ENCODE measurements at regions not wholly inside any gene's neighbourhood (a gene's known extent, or its start where the extent isn't known, plus 50 kb on each side); places are given as distances from the start of the nearest gene placed in this dataset.

DNA sequence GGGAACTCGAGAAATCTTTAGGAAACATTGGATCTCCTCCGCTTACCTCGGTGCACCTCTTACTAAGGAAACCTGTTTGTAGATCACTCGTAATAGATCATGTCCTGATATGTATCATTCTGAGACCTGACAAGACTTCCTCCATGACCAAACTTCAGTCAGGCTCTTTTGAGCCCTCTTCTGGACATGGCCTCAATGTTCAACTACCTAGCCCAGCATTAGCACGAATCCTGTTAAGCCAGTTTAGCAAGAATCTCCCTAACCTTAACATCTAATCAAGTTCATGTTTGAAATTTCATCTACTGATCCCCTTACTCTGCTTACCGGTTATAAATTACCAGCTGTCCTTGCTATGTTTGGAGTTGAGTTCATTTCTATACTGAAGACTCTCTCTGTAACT is 713.9 kb upstream of the USP15 start:
- H3K27ac ChIP-seq: no peak overlapping the region
- no peaks in the 10 kb centered on the region for H3K4me1 ChIP-seq
- no peaks in the 10 kb centered on the region for H3K36me3 ChIP-seq
- 77 to 78% methylated on average over 6 of the region's 6 CpGs for WGBS, 2 donors
- no peak for DNase-seq
- H3K9me3 ChIP-seq: no peaks in the 10 kb centered on the region
- H3K4me3 ChIP-seq: no peak overlapping the region
- no peak for TF ChIP-seq POLR2A (IDR thresholded peaks at IDR 0.05)
- no peak for TF ChIP-seq POLR2AphosphoS5 (IDR thresholded peaks at IDR 0.05)
- TF ChIP-seq, protein P1, sequence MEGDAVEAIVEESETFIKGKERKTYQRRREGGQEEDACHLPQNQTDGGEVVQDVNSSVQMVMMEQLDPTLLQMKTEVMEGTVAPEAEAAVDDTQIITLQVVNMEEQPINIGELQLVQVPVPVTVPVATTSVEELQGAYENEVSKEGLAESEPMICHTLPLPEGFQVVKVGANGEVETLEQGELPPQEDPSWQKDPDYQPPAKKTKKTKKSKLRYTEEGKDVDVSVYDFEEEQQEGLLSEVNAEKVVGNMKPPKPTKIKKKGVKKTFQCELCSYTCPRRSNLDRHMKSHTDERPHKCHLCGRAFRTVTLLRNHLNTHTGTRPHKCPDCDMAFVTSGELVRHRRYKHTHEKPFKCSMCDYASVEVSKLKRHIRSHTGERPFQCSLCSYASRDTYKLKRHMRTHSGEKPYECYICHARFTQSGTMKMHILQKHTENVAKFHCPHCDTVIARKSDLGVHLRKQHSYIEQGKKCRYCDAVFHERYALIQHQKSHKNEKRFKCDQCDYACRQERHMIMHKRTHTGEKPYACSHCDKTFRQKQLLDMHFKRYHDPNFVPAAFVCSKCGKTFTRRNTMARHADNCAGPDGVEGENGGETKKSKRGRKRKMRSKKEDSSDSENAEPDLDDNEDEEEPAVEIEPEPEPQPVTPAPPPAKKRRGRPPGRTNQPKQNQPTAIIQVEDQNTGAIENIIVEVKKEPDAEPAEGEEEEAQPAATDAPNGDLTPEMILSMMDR (IDR thresholded peaks at IDR 0.05): no peak
- no peak for TF ChIP-seq EP300 (IDR thresholded peaks at IDR 0.05)
- no peaks in the 10 kb centered on the region for H3K27me3 ChIP-seq
- ATAC-seq (ENCODE audit: low FRiP score in 2 of 2): no peak

DNA sequence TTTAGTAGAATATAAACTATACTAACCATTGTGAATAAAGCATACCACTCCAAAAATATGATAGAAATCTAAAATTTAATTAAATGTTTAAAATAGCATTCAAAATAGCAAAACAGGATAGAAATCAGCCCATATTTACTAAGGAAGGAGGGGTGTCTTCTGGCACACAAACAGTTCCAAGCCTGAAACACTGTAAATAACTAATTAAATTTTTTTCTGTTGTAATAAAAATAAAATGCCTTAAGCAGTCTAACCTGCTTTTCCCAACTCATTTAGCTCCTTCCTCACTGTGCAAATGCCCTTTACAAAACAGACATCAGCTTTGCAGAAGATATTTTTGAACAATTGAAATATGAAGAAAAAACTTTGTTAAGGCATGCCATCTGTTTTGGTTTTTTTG is 707.1 kb upstream of the USP15 start:
- Histone ChIP-seq H3K27ac (no peak overlapping the region), H3K4me3 (no peak overlapping the region), H3K27me3 (no peaks in the 10 kb centered on the region), H3K9me3 (no peaks in the 10 kb centered on the region), H3K36me3 (no peaks in the 10 kb centered on the region), H3K4me1 (no peaks in the 10 kb centered on the region)
- no peak for TF ChIP-seq POLR2AphosphoS5 (IDR thresholded peaks at IDR 0.05)
- TF ChIP-seq, protein P1 (IDR thresholded peaks at IDR 0.05): no peak
- no peak for TF ChIP-seq EP300 (IDR thresholded peaks at IDR 0.05)
- no peak for TF ChIP-seq POLR2A (IDR thresholded peaks at IDR 0.05)
- DNase-seq (no peak), ATAC-seq (ENCODE audit: low FRiP score in 2 of 2) (no peak)

DNA sequence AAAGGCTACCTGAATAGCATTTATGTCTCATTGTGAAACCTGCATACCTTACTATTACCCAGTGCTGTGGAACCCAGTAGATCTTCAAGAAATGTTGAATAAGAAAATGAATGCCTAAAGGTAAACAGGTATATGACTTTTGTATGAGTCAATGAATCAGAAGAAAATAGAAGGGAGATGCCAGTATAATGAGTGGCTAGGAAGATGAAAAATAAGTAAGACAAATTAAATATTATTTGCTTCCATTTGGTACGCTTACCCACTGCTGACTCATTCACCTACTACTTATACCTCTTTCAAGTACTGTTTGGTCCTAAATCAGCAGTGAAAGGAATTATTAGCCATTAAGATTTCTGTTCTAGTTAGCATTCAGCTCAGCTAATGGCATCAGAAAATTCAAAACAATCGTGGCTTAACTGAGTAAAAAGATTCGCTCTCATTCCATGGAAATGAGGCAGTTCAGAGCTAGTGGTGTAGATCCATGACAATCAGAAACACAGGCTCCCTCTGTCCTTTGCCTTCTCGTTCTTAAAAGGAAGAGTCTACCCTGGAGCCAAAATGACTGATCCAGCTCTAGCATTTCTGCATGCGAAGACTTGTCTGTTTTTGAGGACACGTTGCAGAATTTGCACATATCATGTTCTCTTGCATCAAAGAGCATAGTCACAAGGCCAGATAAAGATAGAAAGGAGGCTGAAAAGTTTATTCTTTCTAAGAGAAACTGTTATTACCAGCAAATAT is 705.8 kb upstream of the USP15 start:
- WGBS, 2 donors: 81 to 87% methylated on average over 6 of the region's 6 CpGs
- ATAC-seq (ENCODE audit: low FRiP score in 2 of 2) (no peak), DNase-seq (no peak)

DNA sequence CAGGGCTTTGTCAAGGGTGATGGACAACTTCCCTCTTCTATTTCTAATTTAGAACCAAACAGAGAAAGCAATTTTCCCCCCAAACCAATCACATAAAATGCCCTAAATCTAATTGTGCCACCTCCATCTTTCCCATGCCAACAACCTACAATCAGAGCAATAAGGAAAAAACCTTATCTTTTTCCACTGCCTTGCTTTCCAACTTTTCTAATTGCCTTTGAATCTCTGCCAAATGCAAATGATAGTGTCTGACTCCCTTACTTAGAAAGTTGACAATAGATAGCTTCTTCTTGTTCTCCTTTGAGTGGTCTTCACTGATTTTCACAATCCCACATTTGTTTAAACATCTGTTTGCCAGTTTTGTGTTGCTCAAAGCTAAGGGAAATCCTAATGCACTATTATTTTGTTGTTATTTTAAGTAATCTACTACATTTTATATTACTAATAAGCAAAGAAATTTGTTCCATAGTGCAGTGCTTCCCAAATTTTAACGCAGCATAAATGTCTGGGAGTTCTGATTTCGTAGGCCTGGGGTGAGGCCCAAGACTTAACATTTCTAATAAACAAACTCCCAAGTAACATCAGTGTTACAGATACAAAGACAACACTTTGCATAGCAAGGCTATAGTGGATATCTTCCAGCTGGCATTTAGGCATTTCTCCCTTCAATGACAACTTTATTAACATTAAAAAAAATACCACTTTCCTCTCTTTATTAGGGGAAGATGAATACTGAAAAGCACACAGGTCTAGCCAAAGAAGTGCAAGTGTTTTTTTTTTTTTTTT is 696.3 kb upstream of the USP15 start:
- DNase-seq (no peak), ATAC-seq (ENCODE audit: low FRiP score in 2 of 2) (no peak)
- H3K27me3 ChIP-seq: no peaks in the 10 kb centered on the region
- no peaks in the 10 kb centered on the region for H3K4me1 ChIP-seq
- H3K9me3 ChIP-seq: no peaks in the 10 kb centered on the region
- no peak overlapping the region for H3K27ac ChIP-seq
- no peak for TF ChIP-seq EP300 (IDR thresholded peaks at IDR 0.05)
- no peak for TF ChIP-seq POLR2AphosphoS5 (IDR thresholded peaks at IDR 0.05)
- TF ChIP-seq, protein P1 (IDR thresholded peaks at IDR 0.05): no peak
- TF ChIP-seq POLR2A (IDR thresholded peaks at IDR 0.05): no peak
- no peak overlapping the region for H3K4me3 ChIP-seq
- H3K36me3 ChIP-seq: no peaks in the 10 kb centered on the region
- WGBS, 2 donors: 49 to 80% methylated on average over 2 of the region's 2 CpGs

More for the DNA sequence above, 705.8 kb upstream of the USP15 start:
- Histone ChIP-seq H3K36me3 (no peaks in the 10 kb centered on the region), H3K27me3 (no peaks in the 10 kb centered on the region), H3K4me3 (no peak overlapping the region), H3K27ac (no peak overlapping the region), H3K9me3 (no peaks in the 10 kb centered on the region), H3K4me1 (no peaks in the 10 kb centered on the region)
- TF ChIP-seq POLR2AphosphoS5 (IDR thresholded peaks at IDR 0.05) (no peak), EP300 (IDR thresholded peaks at IDR 0.05) (no peak)
- TF ChIP-seq, protein P1 (IDR thresholded peaks at IDR 0.05): no peak
